ENCODE measurements at regions not wholly inside any gene's neighbourhood (a gene's known extent, or its start where the extent isn't known, plus 50 kb on each side); places are given as distances from the start of the nearest gene placed in this dataset.

- no peaks in the 10 kb centered on the region for H3K36me3 Mint-ChIP-seq (ENCODE audit: low read depth)
- no peaks in the 10 kb centered on the region for H3K4me1 Mint-ChIP-seq (ENCODE audit: low read depth)
- no peak overlapping the region for H3K4me3 Mint-ChIP-seq (ENCODE audit: unreplicated experiment)
- no peak for DNase-seq (ENCODE audit: low spot score)
- peaks cover 6% of the 10 kb centered on the region for H3K9me3 Mint-ChIP-seq (ENCODE audit: low read depth)
- TF ChIP-seq CTCF (IDR thresholded peaks at IDR 0.05) = no peak
- peaks cover 10% of the 10 kb centered on the region for H3K27me3 Mint-ChIP-seq (ENCODE audit: low read depth)
- no peak overlapping the region for H3K27ac Mint-ChIP-seq (ENCODE audit: unreplicated experiment)
Observed at GRCh38 chr5:85849411-85849810, 768.3 kb upstream of the COX7C start.

- Mint-ChIP-seq H3K4me1 (ENCODE audit: low read depth) (no peaks in the 10 kb centered on the region), H3K9me3 (ENCODE audit: low read depth) (no peaks in the 10 kb centered on the region), H3K27me3 (ENCODE audit: low read depth) (peaks cover 13% of the 10 kb centered on the region), H3K36me3 (ENCODE audit: low read depth) (no peaks in the 10 kb centered on the region), H3K4me3 (ENCODE audit: unreplicated experiment) (no peak overlapping the region), H3K27ac (ENCODE audit: unreplicated experiment) (no peak overlapping the region)
- no peak for DNase-seq (ENCODE audit: low spot score)
- TF ChIP-seq CTCF (IDR thresholded peaks at IDR 0.05) = no peak
Observed at GRCh38 chr5:85865296-85865695, 752.4 kb upstream of the COX7C start.

GRCh38 chr5:85868070-85868469, 749.7 kb upstream of the COX7C start:
- H3K36me3 Mint-ChIP-seq (ENCODE audit: low read depth) = no peaks in the 10 kb centered on the region
- H3K4me3 Mint-ChIP-seq (ENCODE audit: unreplicated experiment) = no peak overlapping the region
- no peak for TF ChIP-seq CTCF (IDR thresholded peaks at IDR 0.05)
- DNase-seq (ENCODE audit: low spot score) = no peak
- no peaks in the 10 kb centered on the region for H3K4me1 Mint-ChIP-seq (ENCODE audit: low read depth)
- H3K9me3 Mint-ChIP-seq (ENCODE audit: low read depth) = no peaks in the 10 kb centered on the region
- H3K27ac Mint-ChIP-seq (ENCODE audit: unreplicated experiment) = no peak overlapping the region
- peaks cover 13% of the 10 kb centered on the region for H3K27me3 Mint-ChIP-seq (ENCODE audit: low read depth)

- Mint-ChIP-seq H3K9me3 (ENCODE audit: low read depth) (no peaks in the 10 kb centered on the region), H3K27me3 (ENCODE audit: low read depth) (peaks cover 16% of the 10 kb centered on the region), H3K4me1 (ENCODE audit: low read depth) (no peaks in the 10 kb centered on the region), H3K36me3 (ENCODE audit: low read depth) (no peaks in the 10 kb centered on the region), H3K4me3 (ENCODE audit: unreplicated experiment) (no peak overlapping the region), H3K27ac (ENCODE audit: unreplicated experiment) (no peak overlapping the region)
- no peak for TF ChIP-seq CTCF (IDR thresholded peaks at IDR 0.05)
- DNase-seq (ENCODE audit: low spot score) = no peak
Observed at GRCh38 chr5:85893996-85894395, 723.7 kb upstream of the COX7C start.

- no peak overlapping the region for H3K27ac Mint-ChIP-seq (ENCODE audit: unreplicated experiment)
- no peaks in the 10 kb centered on the region for H3K4me1 Mint-ChIP-seq (ENCODE audit: low read depth)
- H3K9me3 Mint-ChIP-seq (ENCODE audit: low read depth) = no peaks in the 10 kb centered on the region
- no peak for TF ChIP-seq CTCF (IDR thresholded peaks at IDR 0.05)
- H3K36me3 Mint-ChIP-seq (ENCODE audit: low read depth) = no peaks in the 10 kb centered on the region
- H3K4me3 Mint-ChIP-seq (ENCODE audit: unreplicated experiment) = no peak overlapping the region
- DNase-seq (ENCODE audit: low spot score) = no peak
- H3K27me3 Mint-ChIP-seq (ENCODE audit: low read depth) = peaks cover 15% of the 10 kb centered on the region
Observed at GRCh38 chr5:85896514-85896913, 721.2 kb upstream of the COX7C start.
